SK-N-SH (cell line): ENCODE measurements at regions not wholly inside any gene's neighbourhood (a gene's known extent, or its start where the extent isn't known, plus 50 kb on each side); places are given as distances from the start of the nearest gene placed in this dataset.

ENCODE experiments used
- CTCF ChIA-PET: fragments of 300-600, 350-600 bp; formaldehyde crosslinking; extraction: SDS; loops from one replicate; lab custom pipeline; 2021; lab: Yijun Ruan, JAX
- POLR2A ChIA-PET: fragments of 350-600 bp; sonication (Branson Sonifier 250); formaldehyde crosslinking; extraction: SDS; loops from one replicate; lab custom pipeline; 2020; ENCODE audit warnings: antibody characterized with exemption, inconsistent platforms; lab: Yijun Ruan, JAX
- DNase-seq: peaks from one replicate; pipeline ENCODE4 v3.0.0; 2012
- H2AFZ ChIP-seq: fragments of 200-600 bp; sonication (generic); 2 replicates; pipeline ENCODE4 v1.8.1; 2016; ENCODE audit warnings: antibody characterized with exemption, mild to moderate bottlenecking, low read depth
- H3F3A ChIP-seq: fragments of 200-600 bp; sonication (generic); replicated peaks from 2 replicates; pipeline ENCODE3; 2016; ENCODE audit warnings: antibody characterized with exemption, mild to moderate bottlenecking; ENCODE audit not compliant: insufficient read depth
- H3K27ac ChIP-seq, 2 experiments: fragments of 200-500 bp in 1 of 2; fragments of 200-600 bp in 1 of 2; sonication (Bioruptor generic) in 1 of 2; sonication (generic), shearing (Covaris generic) in 1 of 2; 2 replicates each; pipeline versions ENCODE4 v1.5.1 to v1.6.1; 2014 to 2016; ENCODE audit warnings: low read depth in 2 of 2, inconsistent platforms in 1 of 2, low read length in 1 of 2, mild to moderate bottlenecking in 1 of 2, mixed read lengths in 1 of 2
- H3K27me3 ChIP-seq: fragments of 200-600 bp; sonication (generic), shearing (Covaris generic); 2 replicates; pipeline ENCODE4 v1.6.1; 2016; ENCODE audit warnings: mixed run types; ENCODE audit not compliant: insufficient read depth
- H3K36me3 ChIP-seq, 2 experiments: fragments of 200-500 bp in 1 of 2; fragments of 200-600 bp in 1 of 2; sonication (Bioruptor generic) in 1 of 2; sonication (generic) in 1 of 2; replicated peaks in 1 of 2; 2 replicates each; pipeline versions ENCODE3 to v1.5.1; 2014 to 2016; ENCODE audit warnings: low read length in 1 of 2, mild to moderate bottlenecking in 1 of 2; ENCODE audit not compliant: insufficient read depth in 2 of 2, control insufficient read depth in 1 of 2
- H3K4me1 ChIP-seq, 2 experiments: fragments of 200-500 bp in 1 of 2; fragments of 200-600 bp in 1 of 2; sonication (Bioruptor generic) in 1 of 2; sonication (generic), shearing (Covaris generic) in 1 of 2; 2 replicates each; pipeline versions ENCODE4 v1.5.1 to v1.6.1; 2014 to 2016; ENCODE audit warnings: low read depth in 1 of 2, low read length in 1 of 2, mixed run types in 1 of 2; ENCODE audit not compliant: insufficient read depth in 2 of 2, control insufficient read depth in 1 of 2
- H3K4me2 ChIP-seq: fragments of 200-600 bp; sonication (generic), shearing (Covaris generic); 2 replicates; pipeline ENCODE4 v1.6.1; 2017; ENCODE audit warnings: mixed run types
- H3K4me3 ChIP-seq, 2 experiments: fragments of 200-500 bp in 1 of 2; fragments of 200-600 bp in 1 of 2; sonication (Bioruptor generic) in 1 of 2; sonication (generic), shearing (Covaris generic) in 1 of 2; 2 replicates each; pipeline versions ENCODE4 v1.5.1 to v1.8.1; 2014 to 2016; ENCODE audit warnings: low read depth in 2 of 2, inconsistent platforms in 1 of 2, low read length in 1 of 2, mild to moderate bottlenecking in 1 of 2, mixed read lengths in 1 of 2, moderate library complexity in 1 of 2
- H3K79me2 ChIP-seq: fragments of 200-600 bp; sonication (generic); 2 replicates; pipeline ENCODE4 v1.8.1; 2017; ENCODE audit warnings: mild to moderate bottlenecking; ENCODE audit not compliant: insufficient read depth
- H3K9ac ChIP-seq: fragments of 200-600 bp; sonication (generic); 2 replicates; pipeline ENCODE4 v1.6.1; 2017; ENCODE audit warnings: mixed run types
- H3K9me2 ChIP-seq: fragments of 200-600 bp; sonication (generic); 2 replicates; pipeline ENCODE4 v1.6.1; 2017; ENCODE audit warnings: mixed run types
- H3K9me3 ChIP-seq: fragments of 200-600 bp; sonication (generic); 2 replicates; pipeline ENCODE4 v1.6.1; 2017; ENCODE audit warnings: mixed run types, mild to moderate bottlenecking, moderate library complexity
- H4K20me1 ChIP-seq: fragments of 200-600 bp; sonication (generic); 2 replicates; pipeline ENCODE4 v1.6.1; 2017; ENCODE audit warnings: mild to moderate bottlenecking, mixed run types; ENCODE audit not compliant: insufficient read depth
- ELF1 ChIP-seq: IDR thresholded peaks from 2 replicates; pipeline ENCODE4 v1.4.0; 2012
- EP300 ChIP-seq, 2 experiments: IDR thresholded peaks; 2 replicates each; pipeline versions ENCODE4 v1.4.0 to v1.6.1; 2012; ENCODE audit warnings: borderline replicate concordance in 1 of 2, low read depth in 1 of 2, low read length in 1 of 2
- GABPA ChIP-seq: IDR thresholded peaks from 2 replicates; pipeline ENCODE4 v1.4.0; 2012; ENCODE audit warnings: low read depth, mild to moderate bottlenecking
- IRF3 ChIP-seq: fragments of 150-350 bp; IDR thresholded peaks from 2 replicates; pipeline ENCODE4 v1.6.1; 2016; ENCODE audit warnings: mild to moderate bottlenecking, low read depth, low read length
- MEF2A ChIP-seq: IDR thresholded peaks from 2 replicates; pipeline ENCODE4 v1.4.0; 2012; ENCODE audit warnings: low read depth, borderline replicate concordance
- MXI1 ChIP-seq: IDR thresholded peaks from 2 replicates; pipeline ENCODE4 v1.6.1; 2012; ENCODE audit warnings: mild to moderate bottlenecking, low read depth, low read length, improper control_type of control experiment
- RCOR1 ChIP-seq: fragments of 150-350 bp; IDR thresholded peaks from 2 replicates; pipeline ENCODE4 v1.6.1; 2017; ENCODE audit warnings: antibody characterized with exemption, low read length
- REST ChIP-seq: IDR thresholded peaks from 2 replicates; pipeline ENCODE4 v1.6.1; 2012; ENCODE audit warnings: mild to moderate bottlenecking, low read depth, low read length, moderate library complexity
- RXRA ChIP-seq: IDR thresholded peaks from 2 replicates; pipeline ENCODE4 v1.4.0; 2012; ENCODE audit warnings: low read depth, mild to moderate bottlenecking, borderline replicate concordance
- TAF1 ChIP-seq: IDR thresholded peaks from 2 replicates; pipeline ENCODE4 v1.6.1; 2012; ENCODE audit warnings: low read depth, mild to moderate bottlenecking, low read length, moderate library complexity, borderline replicate concordance
- TCF12 ChIP-seq: IDR thresholded peaks from 2 replicates; pipeline ENCODE4 v1.4.0; 2012
- TEAD4 ChIP-seq: IDR thresholded peaks from 2 replicates; pipeline ENCODE4 v1.4.0; 2012; ENCODE audit warnings: mild to moderate bottlenecking, borderline replicate concordance; ENCODE audit not compliant: insufficient read depth
- USF1 ChIP-seq: IDR thresholded peaks from 2 replicates; pipeline ENCODE4 v1.4.0; 2012; ENCODE audit warnings: low read depth, borderline replicate concordance
- YY1 ChIP-seq: IDR thresholded peaks from 2 replicates; pipeline ENCODE4 v1.4.0; 2012; ENCODE audit warnings: low read depth, mild to moderate bottlenecking
- WGBS: methylation state at CpG from one replicate; pipeline ENCODE4 v1.1.6; 2017; ENCODE audit warnings: low lambda C conversion rate; 5-methylcytosine and 5-hydroxymethylcytosine counted together
- TF ChIP-seq, protein P1 (sequence below): IDR thresholded peaks from 2 replicates; pipeline ENCODE4 v1.4.0; 2012; ENCODE audit warnings: low read depth, borderline replicate concordance
- TF ChIP-seq, protein P2 (sequence below): fragments of 200-600 bp; sonication (generic); IDR thresholded peaks from 2 replicates; pipeline ENCODE4 v1.6.1; 2017; ENCODE audit warnings: antibody characterized with exemption, mild to moderate bottlenecking, moderate library complexity

DNA sequence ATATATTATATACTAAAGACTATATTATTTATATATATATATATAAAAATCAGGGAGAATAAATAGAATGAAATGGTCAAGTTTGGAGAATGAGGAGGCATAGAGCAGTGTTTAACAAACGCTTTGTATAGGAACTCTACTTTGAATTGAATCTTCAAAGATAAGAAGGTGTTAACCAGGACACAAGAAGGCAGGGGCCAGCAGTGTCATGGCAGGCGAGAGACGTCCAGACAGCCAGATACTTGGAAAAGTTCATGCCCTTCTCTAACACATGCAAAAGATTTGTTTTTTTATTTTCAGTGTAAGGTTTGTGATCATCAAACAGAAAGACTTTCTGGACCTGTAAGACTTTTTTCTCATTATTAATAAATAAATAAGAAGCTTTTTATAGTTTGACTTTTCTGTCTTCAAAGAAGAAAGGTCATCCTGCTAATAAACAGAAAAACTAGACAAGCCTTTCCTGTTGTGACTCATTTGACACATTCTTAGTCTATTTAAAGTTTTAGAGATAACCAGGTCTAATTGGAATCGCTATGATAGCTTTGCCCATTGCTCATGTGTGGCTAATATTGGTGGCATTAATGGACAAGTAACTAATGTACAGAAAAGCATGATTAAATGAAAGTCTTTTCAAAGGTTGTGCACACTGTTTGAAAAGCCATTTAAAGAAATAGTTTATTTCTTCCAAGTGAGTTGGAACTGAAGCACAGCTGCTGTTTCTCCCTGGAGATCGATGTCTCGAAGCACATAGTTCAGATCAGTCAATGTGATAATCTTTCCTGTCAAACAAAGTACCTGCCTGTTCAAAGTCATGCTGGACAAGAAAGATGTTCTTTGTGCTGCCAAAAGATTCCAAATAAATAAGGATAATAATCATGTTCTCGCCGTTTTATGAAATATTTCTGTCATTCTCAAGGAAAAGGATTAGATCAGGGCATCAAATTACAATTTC lies 420.4 kb upstream of the OPRM1 start:
- CTCF ChIA-PET, result interaction anchor here (0.8 to 1.3 kb wide), 2 partner anchors 11 to 33 kb away, joined by 3 to 4 read pairs; no protein-coding TSS in a partner anchor
- POLR2A ChIA-PET, result no interaction called here
- H3K27me3 ChIP-seq, result no peaks in the 10 kb centered on the region
- no peak overlapping the region for H3K27ac ChIP-seq
- peaks cover 2 to 5% of the 10 kb centered on the region in 2 experiments; a peak in 3 of 4 replicates for H3K4me1 ChIP-seq
- DNase-seq, result no peak
- H3K9ac ChIP-seq, result no peak overlapping the region
- no peak overlapping the region for H3K4me3 ChIP-seq
- no peak for TF ChIP-seq YY1
- no peak for TF ChIP-seq IRF3
- TF ChIP-seq TCF12, result no peak
- TF ChIP-seq MXI1, result no peak
- TF ChIP-seq RCOR1, result no peak
- no peak for TF ChIP-seq GABPA
- no peak for TF ChIP-seq MEF2A
- TF ChIP-seq, all 33 proteins: peak for 0
- WGBS, result 84% methylated on average over 8 of the region's 8 CpGs
- H2AFZ ChIP-seq, result no peak overlapping the region
- H3K9me2 ChIP-seq, result no peaks in the 10 kb centered on the region
- H3K9me3 ChIP-seq, result no peaks in the 10 kb centered on the region
- H4K20me1 ChIP-seq, result no peaks in the 10 kb centered on the region
- H3K36me3 ChIP-seq, result no peaks in the 10 kb centered on the region
- no peak overlapping the region for H3K4me2 ChIP-seq
- H3K79me2 ChIP-seq, result no peaks in the 10 kb centered on the region
- no peaks in the 10 kb centered on the region for H3F3A ChIP-seq

- H3K4me3 ChIP-seq, result no peak overlapping the region
- H3F3A ChIP-seq, result no peaks in the 10 kb centered on the region
- H4K20me1 ChIP-seq, result no peaks in the 10 kb centered on the region
- no peak for DNase-seq
- H3K27ac ChIP-seq, result no peak overlapping the region
- H2AFZ ChIP-seq, result no peak overlapping the region
- no peak overlapping the region for H3K4me2 ChIP-seq
- H3K4me1 ChIP-seq, result peaks cover 2 to 5% of the 10 kb centered on the region in 2 experiments; a peak in 3 of 4 replicates
- H3K9ac ChIP-seq, result no peak overlapping the region
- ChIA-PET CTCF (no interaction called here), POLR2A (no interaction called here)
- 75% methylated on average over 6 of the region's 6 CpGs for WGBS
- H3K9me2 ChIP-seq, result no peaks in the 10 kb centered on the region
- H3K36me3 ChIP-seq, result no peaks in the 10 kb centered on the region
- H3K27me3 ChIP-seq, result no peaks in the 10 kb centered on the region
- no peaks in the 10 kb centered on the region for H3K79me2 ChIP-seq
- no peaks in the 10 kb centered on the region for H3K9me3 ChIP-seq
- no peak for TF ChIP-seq EP300 (IDR thresholded peaks at IDR 0.05; ENCODE audit: borderline replicate concordance in 1 of 2, low read depth in 1 of 2, low read length in 1 of 2)
- TF ChIP-seq, protein P1, sequence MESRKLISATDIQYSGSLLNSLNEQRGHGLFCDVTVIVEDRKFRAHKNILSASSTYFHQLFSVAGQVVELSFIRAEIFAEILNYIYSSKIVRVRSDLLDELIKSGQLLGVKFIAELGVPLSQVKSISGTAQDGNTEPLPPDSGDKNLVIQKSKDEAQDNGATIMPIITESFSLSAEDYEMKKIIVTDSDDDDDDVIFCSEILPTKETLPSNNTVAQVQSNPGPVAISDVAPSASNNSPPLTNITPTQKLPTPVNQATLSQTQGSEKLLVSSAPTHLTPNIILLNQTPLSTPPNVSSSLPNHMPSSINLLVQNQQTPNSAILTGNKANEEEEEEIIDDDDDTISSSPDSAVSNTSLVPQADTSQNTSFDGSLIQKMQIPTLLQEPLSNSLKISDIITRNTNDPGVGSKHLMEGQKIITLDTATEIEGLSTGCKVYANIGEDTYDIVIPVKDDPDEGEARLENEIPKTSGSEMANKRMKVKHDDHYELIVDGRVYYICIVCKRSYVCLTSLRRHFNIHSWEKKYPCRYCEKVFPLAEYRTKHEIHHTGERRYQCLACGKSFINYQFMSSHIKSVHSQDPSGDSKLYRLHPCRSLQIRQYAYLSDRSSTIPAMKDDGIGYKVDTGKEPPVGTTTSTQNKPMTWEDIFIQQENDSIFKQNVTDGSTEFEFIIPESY, result no peak
- no peak for TF ChIP-seq YY1
- TF ChIP-seq, protein P2, sequence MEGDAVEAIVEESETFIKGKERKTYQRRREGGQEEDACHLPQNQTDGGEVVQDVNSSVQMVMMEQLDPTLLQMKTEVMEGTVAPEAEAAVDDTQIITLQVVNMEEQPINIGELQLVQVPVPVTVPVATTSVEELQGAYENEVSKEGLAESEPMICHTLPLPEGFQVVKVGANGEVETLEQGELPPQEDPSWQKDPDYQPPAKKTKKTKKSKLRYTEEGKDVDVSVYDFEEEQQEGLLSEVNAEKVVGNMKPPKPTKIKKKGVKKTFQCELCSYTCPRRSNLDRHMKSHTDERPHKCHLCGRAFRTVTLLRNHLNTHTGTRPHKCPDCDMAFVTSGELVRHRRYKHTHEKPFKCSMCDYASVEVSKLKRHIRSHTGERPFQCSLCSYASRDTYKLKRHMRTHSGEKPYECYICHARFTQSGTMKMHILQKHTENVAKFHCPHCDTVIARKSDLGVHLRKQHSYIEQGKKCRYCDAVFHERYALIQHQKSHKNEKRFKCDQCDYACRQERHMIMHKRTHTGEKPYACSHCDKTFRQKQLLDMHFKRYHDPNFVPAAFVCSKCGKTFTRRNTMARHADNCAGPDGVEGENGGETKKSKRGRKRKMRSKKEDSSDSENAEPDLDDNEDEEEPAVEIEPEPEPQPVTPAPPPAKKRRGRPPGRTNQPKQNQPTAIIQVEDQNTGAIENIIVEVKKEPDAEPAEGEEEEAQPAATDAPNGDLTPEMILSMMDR, result no peak
- no peak for TF ChIP-seq REST
- TF ChIP-seq TAF1, result no peak
- TF ChIP-seq RXRA, result no peak
- TF ChIP-seq ELF1, result no peak
- no peak for TF ChIP-seq RCOR1
- no peak for TF ChIP-seq TEAD4
- TF ChIP-seq USF1, result no peak
These were observed 422.5 kb upstream of the OPRM1 start for GRCh38 chr6:153616506-153616905.
